ENCODE measurements at regions not wholly inside any gene's neighbourhood (a gene's known extent, or its start where the extent isn't known, plus 50 kb on each side); places are given as distances from the start of the nearest gene placed in this dataset.

DNA sequence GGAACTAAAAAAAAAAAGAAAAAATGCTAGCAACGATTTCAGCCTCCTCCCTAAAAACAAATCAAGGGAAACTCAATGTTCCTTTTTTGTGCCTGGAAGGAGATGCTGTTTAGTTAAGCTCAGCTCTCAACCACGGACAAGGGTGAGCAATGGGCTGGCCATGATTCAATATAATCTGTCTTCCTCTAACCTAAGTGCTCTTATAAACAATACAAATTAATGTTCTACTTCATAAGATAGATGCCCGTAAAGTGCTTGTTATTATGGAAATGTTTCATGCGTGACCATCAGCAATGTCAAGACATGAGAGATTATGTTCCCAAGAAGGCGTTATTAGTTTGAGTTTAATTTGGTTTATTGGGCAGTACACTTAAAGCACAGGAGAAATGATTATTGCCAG is 320.3 kb downstream of the SFMBT2 start:
- Histone ChIP-seq H3K4me3 (ENCODE audit: low read length) (no peak overlapping the region), H3K27ac (ENCODE audit: low read depth, low read length) (no peak overlapping the region), H3K36me3 (ENCODE audit: insufficient read depth, low read length) (no peaks in the 10 kb centered on the region), H3K4me1 (ENCODE audit: insufficient read depth, low read length) (peaks cover 3% of the 10 kb centered on the region), H3K9ac (ENCODE audit: low read depth, low read length) (no peak overlapping the region), H3K9me3 (ENCODE audit: insufficient read depth, low read depth, low read length) (no peaks in the 10 kb centered on the region), H3K27me3 (ENCODE audit: insufficient read depth, low read length) (no peaks in the 10 kb centered on the region)
- WGBS = 88% methylated on average over 5 of the region's 5 CpGs

DNA sequence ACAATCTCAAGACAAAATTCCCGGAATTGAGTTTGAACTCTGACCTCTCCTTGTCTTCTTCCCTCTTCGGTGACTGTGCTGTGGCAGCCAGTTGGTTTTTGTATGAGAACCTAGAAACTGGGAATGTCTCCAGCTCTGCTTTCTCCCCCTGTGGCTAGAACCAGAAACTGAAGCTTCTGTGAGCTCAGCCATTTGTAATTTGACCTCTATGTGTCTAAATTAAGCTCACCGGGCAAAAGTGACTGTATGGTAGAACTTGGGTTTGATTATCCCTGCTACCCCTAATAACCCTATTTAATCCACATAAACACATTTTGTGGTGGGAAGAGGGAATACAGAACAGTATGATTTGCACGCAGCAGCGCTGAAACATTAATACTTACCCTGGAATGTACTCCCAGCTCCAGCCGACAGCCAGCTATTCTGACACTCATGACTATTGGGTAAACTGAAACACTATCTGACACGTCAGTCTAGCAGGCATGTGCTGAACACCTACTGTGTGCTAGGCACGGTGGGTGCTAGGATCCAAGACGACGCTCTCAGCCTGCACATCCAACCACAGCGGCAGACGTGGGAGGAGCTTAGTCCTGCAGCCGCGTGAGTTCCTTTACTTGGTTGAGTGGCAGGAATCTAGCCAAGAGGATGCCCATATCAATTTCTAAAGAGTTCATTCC is 324.8 kb downstream of the SFMBT2 start:
- WGBS = 79% methylated on average over 14 of the region's 14 CpGs
- H3K9ac ChIP-seq (ENCODE audit: low read depth, low read length) = no peak overlapping the region
- H3K4me1 ChIP-seq (ENCODE audit: insufficient read depth, low read length) = peaks cover 36% of the 10 kb centered on the region
- H3K27ac ChIP-seq (ENCODE audit: low read depth, low read length) = no peak overlapping the region
- no peak overlapping the region for H3K4me3 ChIP-seq (ENCODE audit: low read length)
- H3K9me3 ChIP-seq (ENCODE audit: insufficient read depth, low read depth, low read length) = no peaks in the 10 kb centered on the region
- H3K36me3 ChIP-seq (ENCODE audit: insufficient read depth, low read length) = no peaks in the 10 kb centered on the region
- no peaks in the 10 kb centered on the region for H3K27me3 ChIP-seq (ENCODE audit: insufficient read depth, low read length)

DNA sequence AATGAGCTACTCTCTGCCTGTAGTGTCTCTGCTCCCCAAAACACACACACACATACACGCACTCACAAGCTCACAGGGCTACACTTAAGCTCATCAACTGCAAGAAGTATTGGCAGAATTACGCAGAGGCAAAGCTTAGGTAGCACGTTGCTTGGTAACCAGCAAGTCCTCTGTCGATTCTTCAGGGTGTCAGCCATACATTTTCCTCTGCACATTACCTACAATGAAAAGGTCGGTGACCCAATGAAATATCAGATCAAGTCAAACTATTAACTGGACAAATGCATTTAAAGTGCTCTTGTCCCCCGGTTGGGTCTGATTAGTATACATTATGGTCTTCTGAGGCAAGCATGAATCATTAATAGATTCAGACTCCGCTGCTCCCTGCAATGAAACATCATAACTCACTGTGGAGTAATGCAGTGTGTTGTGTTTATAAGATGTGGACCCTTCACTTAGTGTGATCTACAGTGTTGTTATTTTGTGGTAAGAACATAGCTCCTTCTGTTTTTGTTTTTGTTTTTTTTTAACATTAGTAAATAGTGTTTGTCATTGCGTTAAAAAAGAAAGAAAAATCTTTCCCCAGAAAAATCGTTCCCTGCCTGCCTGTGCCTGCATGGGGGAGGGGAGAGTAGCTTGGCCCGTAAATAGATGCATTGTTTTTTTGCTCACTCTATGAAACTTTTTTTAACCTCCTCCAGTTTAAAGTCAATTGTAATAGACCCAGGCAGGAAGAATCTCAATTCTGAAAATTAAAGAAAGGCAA is 325.5 kb downstream of the SFMBT2 start:
- 89% methylated on average over 7 of the region's 10 CpGs for WGBS
- Histone ChIP-seq H3K27ac (ENCODE audit: low read depth, low read length) (no peak overlapping the region), H3K9ac (ENCODE audit: low read depth, low read length) (no peak overlapping the region), H3K9me3 (ENCODE audit: insufficient read depth, low read depth, low read length) (no peaks in the 10 kb centered on the region), H3K27me3 (ENCODE audit: insufficient read depth, low read length) (no peaks in the 10 kb centered on the region), H3K36me3 (ENCODE audit: insufficient read depth, low read length) (no peaks in the 10 kb centered on the region), H3K4me1 (ENCODE audit: insufficient read depth, low read length) (peaks cover 36% of the 10 kb centered on the region), H3K4me3 (ENCODE audit: low read length) (no peak overlapping the region)

DNA sequence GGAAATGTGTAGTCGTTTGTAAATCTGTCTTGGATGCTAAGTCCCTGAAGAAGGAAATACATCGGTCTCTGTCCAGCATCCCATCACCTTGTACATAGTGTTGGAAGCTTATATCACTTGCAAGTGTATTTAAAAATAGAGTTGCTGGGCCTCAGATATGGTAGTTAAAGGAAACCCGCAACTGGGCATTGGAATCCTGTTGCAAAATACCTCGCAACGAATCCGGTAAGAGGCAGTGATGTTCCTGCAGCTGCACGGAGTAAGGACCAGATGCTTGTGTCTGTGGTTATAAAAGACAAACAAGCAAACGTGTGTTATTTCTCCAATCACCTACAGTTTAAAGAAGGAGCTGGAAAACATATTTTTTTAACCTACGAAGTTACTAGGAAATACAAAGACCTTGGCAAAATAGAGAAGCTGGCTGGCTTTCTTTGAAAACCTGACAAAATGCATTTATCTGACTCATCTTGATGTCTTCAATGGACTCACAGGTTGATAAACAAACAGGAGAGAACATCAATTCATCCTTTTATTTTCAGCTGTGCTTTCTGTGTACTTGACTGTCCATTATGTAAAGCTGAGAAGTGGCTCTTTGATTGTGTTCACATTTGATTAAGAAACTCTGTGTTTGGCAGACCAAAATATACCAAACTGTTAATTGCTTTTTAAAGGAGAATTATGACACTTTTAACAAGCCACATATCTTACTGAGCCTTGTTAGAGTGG is 326.4 kb downstream of the SFMBT2 start:
- Histone ChIP-seq H3K27ac (ENCODE audit: low read depth, low read length) (no peak overlapping the region), H3K27me3 (ENCODE audit: insufficient read depth, low read length) (no peaks in the 10 kb centered on the region), H3K4me3 (ENCODE audit: low read length) (no peak overlapping the region), H3K9ac (ENCODE audit: low read depth, low read length) (no peak overlapping the region), H3K9me3 (ENCODE audit: insufficient read depth, low read depth, low read length) (no peaks in the 10 kb centered on the region), H3K4me1 (ENCODE audit: insufficient read depth, low read length) (peaks cover 36% of the 10 kb centered on the region), H3K36me3 (ENCODE audit: insufficient read depth, low read length) (no peaks in the 10 kb centered on the region)
- 89% methylated on average over 9 of the region's 9 CpGs for WGBS

DNA sequence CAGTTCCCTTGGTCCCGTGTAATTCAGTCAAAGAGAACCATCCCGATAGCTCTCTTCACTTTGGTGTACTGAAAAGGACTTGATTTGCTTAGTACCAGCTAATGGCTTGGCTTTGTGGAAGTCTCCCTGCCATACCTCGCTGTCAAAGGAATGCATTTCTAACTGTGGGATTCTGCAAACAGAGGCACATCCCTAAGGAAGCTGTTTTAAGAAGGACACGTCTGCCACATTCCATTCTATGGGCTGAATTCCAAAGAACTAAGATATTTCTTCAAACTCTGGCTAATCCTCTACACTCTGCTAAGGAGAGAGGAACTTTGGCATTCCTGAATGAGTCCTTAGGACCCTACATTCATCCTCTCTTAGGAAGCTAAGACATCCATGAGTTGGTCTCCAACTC is 327.9 kb downstream of the SFMBT2 start:
- WGBS = 37% methylated on average over 4 of the region's 4 CpGs
- Histone ChIP-seq H3K27me3 (ENCODE audit: insufficient read depth, low read length) (no peaks in the 10 kb centered on the region), H3K27ac (ENCODE audit: low read depth, low read length) (no peak overlapping the region), H3K9ac (ENCODE audit: low read depth, low read length) (no peak overlapping the region), H3K9me3 (ENCODE audit: insufficient read depth, low read depth, low read length) (no peaks in the 10 kb centered on the region), H3K4me3 (ENCODE audit: low read length) (no peak overlapping the region), H3K4me1 (ENCODE audit: insufficient read depth, low read length) (peaks cover 36% of the 10 kb centered on the region), H3K36me3 (ENCODE audit: insufficient read depth, low read length) (no peaks in the 10 kb centered on the region)

DNA sequence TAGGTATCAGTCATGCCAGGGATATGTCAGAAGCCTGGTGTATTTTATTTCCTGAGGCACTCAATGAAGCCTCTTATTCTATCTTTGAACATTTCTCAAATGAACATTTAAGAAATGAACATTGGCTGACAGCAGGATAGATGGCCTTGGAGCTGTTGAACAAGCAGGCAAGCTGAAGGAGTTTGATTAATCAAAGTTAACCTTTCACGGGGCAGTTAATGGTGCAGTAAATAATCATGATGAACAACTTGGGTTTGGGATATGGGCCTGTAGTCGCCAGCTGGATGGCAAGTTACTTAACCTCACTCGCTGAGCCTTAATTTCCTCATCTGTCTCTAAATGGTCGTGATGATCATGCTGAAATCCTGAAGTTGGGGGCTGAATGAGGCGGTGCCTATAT is 333.0 kb downstream of the SFMBT2 start:
- Histone ChIP-seq H3K4me1 (ENCODE audit: insufficient read depth, low read length) (peaks cover 12% of the 10 kb centered on the region; the same call in 1 of the 2 replicates), H3K4me3 (ENCODE audit: low read length) (no peak overlapping the region), H3K9ac (ENCODE audit: low read depth, low read length) (no peak overlapping the region), H3K36me3 (ENCODE audit: insufficient read depth, low read length) (no peaks in the 10 kb centered on the region), H3K27me3 (ENCODE audit: insufficient read depth, low read length) (no peaks in the 10 kb centered on the region), H3K9me3 (ENCODE audit: insufficient read depth, low read depth, low read length) (no peaks in the 10 kb centered on the region), H3K27ac (ENCODE audit: low read depth, low read length) (no peak overlapping the region)
- 90% methylated on average over 5 of the region's 5 CpGs for WGBS

DNA sequence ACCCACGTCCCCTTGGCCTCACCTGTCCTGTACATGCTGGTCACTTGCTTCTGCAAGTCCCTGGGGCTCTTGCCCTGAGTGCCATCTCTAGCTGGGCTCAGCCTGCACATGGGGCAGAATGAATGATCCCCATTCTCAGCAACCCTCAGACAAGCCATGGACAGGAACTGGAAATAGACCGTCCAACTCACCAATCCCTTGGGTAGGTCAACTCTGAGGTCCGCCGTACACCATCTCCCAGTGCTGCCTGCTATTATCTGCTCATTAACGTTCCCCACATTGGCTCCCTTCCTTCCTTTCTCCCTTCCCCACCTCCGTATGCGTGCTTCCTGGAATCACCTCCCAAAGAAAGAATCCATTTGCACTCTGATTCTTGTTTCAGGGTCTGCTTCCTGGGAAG is 335.0 kb downstream of the SFMBT2 start:
- Histone ChIP-seq H3K9me3 (ENCODE audit: insufficient read depth, low read depth, low read length) (no peaks in the 10 kb centered on the region), H3K27ac (ENCODE audit: low read depth, low read length) (no peak overlapping the region), H3K4me3 (ENCODE audit: low read length) (no peak overlapping the region), H3K4me1 (ENCODE audit: insufficient read depth, low read length) (no peaks in the 10 kb centered on the region), H3K9ac (ENCODE audit: low read depth, low read length) (no peak overlapping the region), H3K27me3 (ENCODE audit: insufficient read depth, low read length) (no peaks in the 10 kb centered on the region), H3K36me3 (ENCODE audit: insufficient read depth, low read length) (no peaks in the 10 kb centered on the region)
- WGBS = 84% methylated on average over 7 of the region's 7 CpGs

DNA sequence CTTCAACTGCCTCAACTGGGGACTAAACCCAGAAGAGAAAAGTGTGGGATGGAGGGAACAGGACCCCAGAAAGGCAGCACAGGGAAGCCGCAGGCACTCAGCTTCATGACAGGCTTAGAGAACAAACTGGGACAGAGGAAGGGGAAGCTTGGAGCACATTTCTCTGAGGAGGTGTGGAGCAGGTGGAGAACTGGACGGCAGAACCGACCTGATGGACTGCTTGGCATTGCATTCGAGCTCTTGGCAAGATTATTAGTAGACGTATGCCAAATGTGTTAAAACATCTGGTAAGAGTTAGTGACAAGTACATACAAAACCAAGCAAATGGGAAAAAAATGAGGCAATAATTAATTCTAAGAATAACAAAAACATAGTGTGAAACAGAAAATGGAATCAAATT is 335.7 kb downstream of the SFMBT2 start:
- H3K27me3 ChIP-seq (ENCODE audit: insufficient read depth, low read length) = no peaks in the 10 kb centered on the region
- no peak overlapping the region for H3K4me3 ChIP-seq (ENCODE audit: low read length)
- no peak overlapping the region for H3K9ac ChIP-seq (ENCODE audit: low read depth, low read length)
- no peak overlapping the region for H3K27ac ChIP-seq (ENCODE audit: low read depth, low read length)
- no peaks in the 10 kb centered on the region for H3K4me1 ChIP-seq (ENCODE audit: insufficient read depth, low read length)
- WGBS = 98% methylated on average over 5 of the region's 5 CpGs
- no peaks in the 10 kb centered on the region for H3K36me3 ChIP-seq (ENCODE audit: insufficient read depth, low read length)
- H3K9me3 ChIP-seq (ENCODE audit: insufficient read depth, low read depth, low read length) = no peaks in the 10 kb centered on the region

DNA sequence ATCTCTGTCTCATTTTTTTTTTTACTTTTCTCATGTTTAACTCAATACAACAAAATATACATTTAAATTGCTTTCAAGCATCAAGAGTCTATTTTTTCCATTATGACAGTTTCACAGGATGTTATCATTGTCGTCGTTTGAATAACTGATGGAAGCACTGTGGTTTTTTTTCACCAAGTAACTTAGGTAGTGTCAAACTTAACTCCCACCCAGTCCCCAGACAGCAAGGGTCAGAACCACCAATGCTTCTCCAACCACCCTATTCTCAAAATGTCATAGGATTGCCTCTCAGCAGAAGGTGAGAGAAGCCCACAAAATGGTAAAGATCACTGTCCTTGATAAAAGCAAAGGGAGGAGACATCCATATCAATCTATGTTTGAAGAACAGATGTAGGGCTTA is 339.4 kb downstream of the SFMBT2 start:
- 96% methylated on average over 2 of the region's 2 CpGs for WGBS
- no peaks in the 10 kb centered on the region for H3K36me3 ChIP-seq (ENCODE audit: insufficient read depth, low read length)
- no peak overlapping the region for H3K9ac ChIP-seq (ENCODE audit: low read depth, low read length)
- H3K9me3 ChIP-seq (ENCODE audit: insufficient read depth, low read depth, low read length) = no peaks in the 10 kb centered on the region
- H3K4me3 ChIP-seq (ENCODE audit: low read length) = no peak overlapping the region
- H3K27me3 ChIP-seq (ENCODE audit: insufficient read depth, low read length) = no peaks in the 10 kb centered on the region
- H3K27ac ChIP-seq (ENCODE audit: low read depth, low read length) = no peak overlapping the region
- no peaks in the 10 kb centered on the region for H3K4me1 ChIP-seq (ENCODE audit: insufficient read depth, low read length)

DNA sequence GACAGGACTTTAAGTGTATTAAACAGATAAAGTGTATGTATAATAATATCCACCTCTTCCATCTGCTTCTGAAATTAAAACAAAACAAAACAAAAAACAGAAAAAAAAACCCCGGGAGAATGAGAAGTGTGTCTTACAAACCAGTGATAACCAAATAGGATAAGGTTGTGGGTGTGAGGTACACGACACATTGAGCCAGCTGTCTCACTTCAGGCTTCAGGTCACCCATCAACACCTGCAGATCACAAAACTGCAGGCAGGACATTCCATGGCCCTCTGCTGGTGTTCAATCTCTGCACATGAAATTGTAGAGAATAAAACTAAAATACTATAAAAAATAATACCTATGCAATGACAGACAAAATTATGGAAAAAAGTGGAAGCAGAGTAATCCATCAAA is 339.9 kb downstream of the SFMBT2 start:
- H3K4me1 ChIP-seq (ENCODE audit: insufficient read depth, low read length) = no peaks in the 10 kb centered on the region
- H3K4me3 ChIP-seq (ENCODE audit: low read length) = no peak overlapping the region
- H3K27me3 ChIP-seq (ENCODE audit: insufficient read depth, low read length) = no peaks in the 10 kb centered on the region
- H3K36me3 ChIP-seq (ENCODE audit: insufficient read depth, low read length) = no peaks in the 10 kb centered on the region
- no peaks in the 10 kb centered on the region for H3K9me3 ChIP-seq (ENCODE audit: insufficient read depth, low read depth, low read length)
- no peak overlapping the region for H3K9ac ChIP-seq (ENCODE audit: low read depth, low read length)
- H3K27ac ChIP-seq (ENCODE audit: low read depth, low read length) = no peak overlapping the region
- 87% methylated on average over 2 of the region's 2 CpGs for WGBS

DNA sequence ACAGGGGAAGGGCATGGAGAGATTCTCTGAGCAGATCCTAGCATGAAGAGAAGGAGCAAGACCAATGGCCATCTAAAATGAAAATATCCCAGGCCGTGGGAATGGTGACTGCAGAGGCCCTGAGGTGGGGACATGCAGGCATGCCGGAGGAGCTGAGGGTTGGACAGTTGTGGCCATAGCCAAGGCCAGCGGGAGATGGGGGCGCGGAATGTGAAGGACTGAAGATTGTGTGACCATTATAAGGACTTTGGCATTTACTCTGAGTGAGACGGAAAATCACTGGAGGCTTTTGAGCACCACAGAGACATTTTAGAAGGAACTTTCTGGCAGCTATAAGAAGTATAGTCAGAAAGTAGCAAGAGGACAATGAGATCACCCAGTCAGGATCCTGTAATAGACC is 341.1 kb downstream of the SFMBT2 start:
- Histone ChIP-seq H3K9me3 (ENCODE audit: insufficient read depth, low read depth, low read length) (no peaks in the 10 kb centered on the region), H3K9ac (ENCODE audit: low read depth, low read length) (no peak overlapping the region)
- whole genome bisulfite sequencing = 77% methylated on average over 6 of the region's 6 CpGs

More for the DNA sequence above, 341.1 kb downstream of the SFMBT2 start:
- Histone ChIP-seq H3K27me3 (ENCODE audit: insufficient read depth, low read length) (no peaks in the 10 kb centered on the region), H3K4me3 (ENCODE audit: low read length) (no peak overlapping the region), H3K27ac (ENCODE audit: low read depth, low read length) (no peak overlapping the region), H3K4me1 (ENCODE audit: insufficient read depth, low read length) (no peaks in the 10 kb centered on the region), H3K36me3 (ENCODE audit: insufficient read depth, low read length) (no peaks in the 10 kb centered on the region)

All from HUES64 (cell line).